ENCODE measurements at regions not wholly inside any gene's neighbourhood (a gene's known extent, or its start where the extent isn't known, plus 50 kb on each side); places are given as distances from the start of the nearest gene placed in this dataset.

DNA sequence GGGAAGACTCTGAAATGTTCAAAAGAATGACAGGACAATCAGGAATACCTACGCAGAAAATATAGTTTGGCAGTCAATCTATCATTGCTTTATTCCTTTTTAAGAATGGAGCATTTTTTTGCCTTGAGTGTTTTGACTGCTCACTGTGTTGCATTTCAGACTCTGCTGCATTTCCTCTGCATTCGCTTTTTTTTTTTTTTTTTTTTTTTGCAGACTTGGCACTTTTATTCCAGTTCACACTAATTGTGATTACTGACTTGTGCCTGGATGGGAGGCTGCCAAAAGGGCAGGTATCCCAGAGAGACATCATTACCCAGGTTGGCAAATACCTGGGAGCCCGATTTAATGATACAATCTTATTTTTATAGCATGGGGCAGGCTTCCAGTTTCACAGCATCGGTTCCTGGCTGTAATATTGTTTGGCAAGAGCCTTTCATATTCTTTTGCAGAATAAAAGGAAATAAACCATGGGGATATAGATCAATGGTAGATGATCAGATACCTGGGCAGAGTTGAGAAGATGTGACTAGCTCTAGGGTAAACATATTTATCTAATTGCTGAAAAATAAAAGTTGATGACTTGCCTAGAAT, 1132.6 kb downstream of the MAT2B start:
- TF ChIP-seq CTCF (IDR thresholded peaks at IDR 0.05) (no peak), POLR2A (IDR thresholded peaks at IDR 0.05) (no peak)
